Esophagus muscularis mucosa (tissue), 4 donors: ENCODE measurements at regions not wholly inside any gene's neighbourhood (a gene's known extent, or its start where the extent isn't known, plus 50 kb on each side); places are given as distances from the start of the nearest gene placed in this dataset.

Source experiments
- DNase-seq: peaks from one replicate; pipeline ENCODE4 v3.0.0-alpha.2; 2017; ENCODE audit errors: extremely low spot score
- H3K27ac ChIP-seq, 4 donors: fragments of 200-600 bp; sonication (generic); replicated peaks in 1 of 4; 1 replicate in 3 of 4; 2 replicates in 1 of 4; pipeline ENCODE4 v1.5.1; 2016 to 2019; ENCODE audit warnings: mild to moderate bottlenecking in 1 of 4
- H3K27me3 ChIP-seq, 4 donors: fragments of 200-600 bp; sonication (generic); one replicate each; pipeline versions ENCODE4 v1.5.1 to v1.6.0; 2016 to 2019
- H3K36me3 ChIP-seq, 4 donors: fragments of 200-600 bp; sonication (generic); one replicate each; pipeline ENCODE4 v1.5.1; 2016 to 2019
- H3K4me1 ChIP-seq, 4 donors: fragments of 200-600 bp; sonication (generic); one replicate each; pipeline ENCODE4 v1.5.1; 2016 to 2019
- H3K4me3 ChIP-seq, 4 donors: fragments of 200-600 bp; sonication (generic); 1 replicate in 2 of 4; 2 replicates in 2 of 4; pipeline ENCODE4 v1.5.1; 2016 to 2019; ENCODE audit warnings: mild to moderate bottlenecking in 4 of 4, moderate library complexity in 1 of 4
- H3K9me3 ChIP-seq, 4 donors: fragments of 200-600 bp; sonication (generic); 1 replicate in 3 of 4; 2 replicates in 1 of 4; pipeline ENCODE4 v1.5.1; 2016 to 2019
- EP300 ChIP-seq: sonication (generic); formaldehyde crosslinking; IDR thresholded peaks from one replicate; pipeline ENCODE4 v1.6.1; 2017; ENCODE audit warnings: antibody characterized with exemption
- POLR2A ChIP-seq: fragments of 450-650 bp; IDR thresholded peaks from one replicate; pipeline ENCODE4 v1.6.1; 2017; ENCODE audit warnings: antibody characterized with exemption, moderate library complexity, mild to moderate bottlenecking, low read depth
- POLR2AphosphoS5 ChIP-seq, 2 donors: sonication (generic); formaldehyde crosslinking; IDR thresholded peaks; one replicate each; pipeline ENCODE4 v1.6.1; 2017; ENCODE audit warnings: antibody characterized with exemption in 2 of 2
- WGBS: methylation state at CpG from one replicate; pipeline ENCODE4 v1.1.5; 2018; 5-methylcytosine and 5-hydroxymethylcytosine counted together
- intact Hi-C: fragments of 100-400 bp; cut with DNase I; formaldehyde crosslinking; loops from one replicate; pipeline ENCODE4 v1.15.1; 2023
- TF ChIP-seq, protein P1 (sequence below), 3 experiments: fragments of 200-600 bp in 2 of 3; fragments of 450-650 bp in 1 of 3; sonication (generic) in 2 of 3; IDR thresholded peaks; one replicate each; pipeline ENCODE4 v1.5.1; 2017 to 2019; ENCODE audit warnings: antibody characterized with exemption in 3 of 3, mild to moderate bottlenecking in 2 of 3, moderate library complexity in 1 of 3

DNA sequence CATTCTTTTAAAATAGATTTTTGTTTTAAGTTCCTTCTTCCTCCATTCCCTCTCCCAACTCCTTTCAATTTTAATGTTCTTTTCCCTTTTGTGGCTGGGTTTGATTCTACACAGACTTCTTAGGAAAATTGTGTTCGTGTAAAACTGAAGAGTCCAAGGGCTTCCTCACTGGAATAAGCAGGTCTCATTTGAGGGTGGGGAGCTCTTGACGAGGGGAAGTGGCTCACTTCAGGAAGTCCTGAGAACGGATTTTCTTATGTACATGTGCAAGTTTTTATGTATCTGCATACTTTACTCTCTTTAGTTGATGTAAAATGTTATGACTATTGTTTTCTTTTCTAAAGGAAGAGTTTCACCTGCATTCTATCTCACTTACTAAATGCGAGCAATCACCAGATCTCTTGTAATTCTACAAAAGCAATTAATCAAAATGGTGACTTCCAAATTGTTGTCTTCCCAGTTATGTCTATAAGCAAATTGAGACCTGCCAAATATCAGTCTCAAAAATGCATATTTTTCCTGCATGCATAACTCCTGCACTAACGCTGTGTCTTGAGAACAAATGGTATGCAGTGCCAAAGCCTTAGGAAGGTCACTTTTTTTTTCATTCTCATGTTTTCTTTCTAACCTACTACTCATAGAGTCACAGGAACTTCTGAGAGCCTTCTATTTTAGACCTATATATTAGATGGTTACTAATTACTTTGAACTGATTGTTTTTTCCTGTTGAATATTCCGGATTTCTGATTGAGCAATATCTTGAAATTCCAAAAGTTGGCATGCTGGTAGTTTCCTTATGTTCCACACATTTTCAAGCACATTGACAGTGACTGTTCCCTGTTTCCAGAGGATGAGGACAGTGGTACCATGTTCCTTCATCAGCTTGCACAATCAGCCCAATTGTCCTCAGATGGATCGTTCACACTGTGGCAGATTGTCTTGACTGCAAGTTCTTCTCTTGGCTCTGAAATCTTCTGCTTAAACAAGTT, 251.9 kb upstream of the PRDM1 start:
- Histone ChIP-seq H3K9me3 (no peaks in the 10 kb centered on the region), H3K27me3 (no peaks in the 10 kb centered on the region), H3K4me1 (no peaks in the 10 kb centered on the region), H3K36me3 (no peaks in the 10 kb centered on the region), H3K27ac (no peak overlapping the region), H3K4me3 (no peak overlapping the region)
- intact Hi-C loops: no loop called here
- 84% methylated on average over 7 of the region's 7 CpGs for WGBS
- no peak for DNase-seq
- TF ChIP-seq EP300: no peak
- TF ChIP-seq POLR2AphosphoS5 (IDR thresholded peaks at IDR 0.05): no peak
- TF ChIP-seq, protein P1, sequence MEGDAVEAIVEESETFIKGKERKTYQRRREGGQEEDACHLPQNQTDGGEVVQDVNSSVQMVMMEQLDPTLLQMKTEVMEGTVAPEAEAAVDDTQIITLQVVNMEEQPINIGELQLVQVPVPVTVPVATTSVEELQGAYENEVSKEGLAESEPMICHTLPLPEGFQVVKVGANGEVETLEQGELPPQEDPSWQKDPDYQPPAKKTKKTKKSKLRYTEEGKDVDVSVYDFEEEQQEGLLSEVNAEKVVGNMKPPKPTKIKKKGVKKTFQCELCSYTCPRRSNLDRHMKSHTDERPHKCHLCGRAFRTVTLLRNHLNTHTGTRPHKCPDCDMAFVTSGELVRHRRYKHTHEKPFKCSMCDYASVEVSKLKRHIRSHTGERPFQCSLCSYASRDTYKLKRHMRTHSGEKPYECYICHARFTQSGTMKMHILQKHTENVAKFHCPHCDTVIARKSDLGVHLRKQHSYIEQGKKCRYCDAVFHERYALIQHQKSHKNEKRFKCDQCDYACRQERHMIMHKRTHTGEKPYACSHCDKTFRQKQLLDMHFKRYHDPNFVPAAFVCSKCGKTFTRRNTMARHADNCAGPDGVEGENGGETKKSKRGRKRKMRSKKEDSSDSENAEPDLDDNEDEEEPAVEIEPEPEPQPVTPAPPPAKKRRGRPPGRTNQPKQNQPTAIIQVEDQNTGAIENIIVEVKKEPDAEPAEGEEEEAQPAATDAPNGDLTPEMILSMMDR (IDR thresholded peaks at IDR 0.05): no peak
- TF ChIP-seq POLR2A: no peak

- Histone ChIP-seq H3K27me3 (no peaks in the 10 kb centered on the region), H3K9me3 (no peaks in the 10 kb centered on the region), H3K36me3 (no peaks in the 10 kb centered on the region), H3K4me1 (no peaks in the 10 kb centered on the region), H3K4me3 (no peak overlapping the region), H3K27ac (no peak overlapping the region)
- TF ChIP-seq, protein P1 (IDR thresholded peaks at IDR 0.05): no peak
- no peak for TF ChIP-seq POLR2A
- TF ChIP-seq EP300: no peak
- TF ChIP-seq POLR2AphosphoS5 (IDR thresholded peaks at IDR 0.05): no peak
- intact Hi-C loops: no loop called here
- 82% methylated on average over 5 of the region's 5 CpGs for WGBS
- DNase-seq: no peak
These were observed 253.8 kb upstream of the PRDM1 start for GRCh38 chr6:105832313-105832761.

- no peaks in the 10 kb centered on the region for H3K9me3 ChIP-seq
- intact Hi-C loops: no loop called here
- H3K4me3 ChIP-seq: no peak overlapping the region
- H3K4me1 ChIP-seq: no peaks in the 10 kb centered on the region
- H3K27me3 ChIP-seq: no peaks in the 10 kb centered on the region
- no peak for TF ChIP-seq EP300
- DNase-seq: no peak
- 91% methylated on average over 5 of the region's 5 CpGs for WGBS
- no peaks in the 10 kb centered on the region for H3K36me3 ChIP-seq
- H3K27ac ChIP-seq: no peak overlapping the region
These were observed 254.6 kb upstream of the PRDM1 start for GRCh38 chr6:105831311-105832097.

GRCh38 chr6:105825210-105825609, 260.9 kb upstream of the PRDM1 start:
- 70% methylated on average over 1 of the region's 1 CpG for WGBS
- Histone ChIP-seq H3K4me3 (no peak overlapping the region), H3K27ac (no peak overlapping the region), H3K4me1 (no peaks in the 10 kb centered on the region), H3K9me3 (no peaks in the 10 kb centered on the region), H3K27me3 (no peaks in the 10 kb centered on the region), H3K36me3 (no peaks in the 10 kb centered on the region)
- TF ChIP-seq POLR2A (no peak), POLR2AphosphoS5 (IDR thresholded peaks at IDR 0.05) (no peak), EP300 (no peak)
- TF ChIP-seq, protein P1 (IDR thresholded peaks at IDR 0.05): no peak
- intact Hi-C loops: no loop called here
- DNase-seq: no peak

- H3K4me1 ChIP-seq: no peaks in the 10 kb centered on the region
- no peaks in the 10 kb centered on the region for H3K9me3 ChIP-seq
- DNase-seq: no peak
- H3K36me3 ChIP-seq: no peaks in the 10 kb centered on the region
- TF ChIP-seq POLR2AphosphoS5 (IDR thresholded peaks at IDR 0.05) (no peak), POLR2A (no peak), EP300 (no peak)
- TF ChIP-seq, protein P1 (IDR thresholded peaks at IDR 0.05): no peak
- no peaks in the 10 kb centered on the region for H3K27me3 ChIP-seq
- H3K4me3 ChIP-seq: no peak overlapping the region
- WGBS: 90% methylated on average over 1 of the region's 1 CpG
- H3K27ac ChIP-seq: no peak overlapping the region
- intact Hi-C loops: no loop called here
These were observed 261.4 kb upstream of the PRDM1 start for GRCh38 chr6:105824732-105825131.
